Endothelial cell of umbilical vein (primary cell): ENCODE measurements at regions not wholly inside any gene's neighbourhood (a gene's known extent, or its start where the extent isn't known, plus 50 kb on each side); places are given as distances from the start of the nearest gene placed in this dataset.

ENCODE experiments used
- BruUV-seq: library from RNA; stranded (reverse); fragments of 400-500 nt; replicated peaks from 2 replicates; lab custom pipeline; 2021; lab: Mats Ljungman, UMichigan
- CTCF ChIA-PET: fragments of 300-600, 350-600 bp; sonication (Branson Sonifier 250); formaldehyde crosslinking; loops from one replicate; lab custom pipeline; 2021; ENCODE audit warnings: antibody characterized with exemption, inconsistent platforms; lab: Charles Lee
- POLR2A ChIA-PET: fragments of 300-600, 350-600 bp; sonication (Branson Sonifier 250); formaldehyde crosslinking; loops from one replicate; lab custom pipeline; 2021; ENCODE audit warnings: antibody characterized with exemption, inconsistent platforms; lab: Charles Lee
- DNase-seq: peaks from one replicate; pipeline ENCODE4 v3.0.0-alpha.2; 2011; ENCODE audit warnings: low read depth, low spot score
- FAIRE-seq: peaks from 2 replicates; lab custom pipeline; 2011; peaks lifted over from hg19 to GRCh38; lab: Jason Lieb, UNC
- H2AFZ ChIP-seq: 2 replicates; pipeline ENCODE4 v1.6.0; 2012; ENCODE audit warnings: low read depth, low read length, control low read depth, inconsistent platforms
- H3K27ac ChIP-seq: 2 replicates; pipeline ENCODE4 v1.5.1; 2011; ENCODE audit warnings: low read depth, mild to moderate bottlenecking, control low read depth, low read length, moderate library complexity; ENCODE audit not compliant: insufficient read depth
- H3K27me3 ChIP-seq, 2 experiments: 2 replicates each; pipeline versions ENCODE4 v1.6.0 to v1.6.1; 2011; ENCODE audit warnings: low read length in 2 of 2, mixed read lengths in 1 of 2; ENCODE audit not compliant: control insufficient read depth in 2 of 2, insufficient read depth in 2 of 2
- H3K36me3 ChIP-seq, 2 experiments: 2 replicates in 1 of 2; 3 replicates in 1 of 2; pipeline ENCODE4 v1.5.1; 2011; ENCODE audit warnings: low read length in 2 of 2, mild to moderate bottlenecking in 1 of 2, moderate library complexity in 1 of 2; ENCODE audit not compliant: control insufficient read depth in 2 of 2, insufficient read depth in 2 of 2; ENCODE audit errors: extremely low read depth in 1 of 2
- H3K4me1 ChIP-seq: 3 replicates; pipeline ENCODE4 v1.5.1; 2011; ENCODE audit warnings: mild to moderate bottlenecking, low read length; ENCODE audit not compliant: control insufficient read depth, insufficient read depth; ENCODE audit errors: extremely low read depth
- H3K4me2 ChIP-seq: 2 replicates; pipeline ENCODE4 v1.6.1; 2011; ENCODE audit warnings: low read length, control low read depth, mixed read lengths; ENCODE audit not compliant: insufficient read depth
- H3K4me3 ChIP-seq, 3 experiments: fragments of 200-600 bp in 1 of 3; sonication (generic), shearing (Covaris generic) in 1 of 3; replicated peaks in 1 of 3; 2 replicates each; pipeline ENCODE4 v1.5.1; 2011 to 2016; ENCODE audit warnings: control low read depth in 3 of 3, low read length in 3 of 3, mild to moderate bottlenecking in 2 of 3, inconsistent platforms in 1 of 3, low read depth in 1 of 3, moderate library complexity in 1 of 3; ENCODE audit not compliant: insufficient read depth in 1 of 3
- H3K79me2 ChIP-seq: 2 replicates; pipeline ENCODE4 v1.6.0; 2012; ENCODE audit warnings: low read length, inconsistent platforms; ENCODE audit not compliant: control insufficient read depth, insufficient read depth
- H3K9ac ChIP-seq: replicated peaks from 2 replicates; pipeline ENCODE3; 2011; ENCODE audit warnings: low read length, control low read depth; ENCODE audit not compliant: insufficient read depth; ENCODE audit errors: extremely low read depth
- H3K9me1 ChIP-seq: replicated peaks from 3 replicates; pipeline ENCODE4 v1.6.0; 2011; ENCODE audit warnings: mild to moderate bottlenecking, low read length; ENCODE audit not compliant: control insufficient read depth, insufficient read depth; ENCODE audit errors: extremely low read depth
- H3K9me3 ChIP-seq: replicated peaks from 2 replicates; pipeline ENCODE4 v1.5.1; 2012; ENCODE audit warnings: low read length, inconsistent platforms; ENCODE audit not compliant: control insufficient read depth, insufficient read depth
- H4K20me1 ChIP-seq: replicated peaks from 2 replicates; pipeline ENCODE3; 2011; ENCODE audit warnings: mild to moderate bottlenecking, low read length; ENCODE audit not compliant: control insufficient read depth, insufficient read depth; ENCODE audit errors: extremely low read depth
- EZH2 ChIP-seq: IDR thresholded peaks from 2 replicates; pipeline ENCODE4 v1.6.1; 2012; ENCODE audit warnings: borderline replicate concordance, low read depth, mild to moderate bottlenecking, moderate library complexity, low read length, inconsistent platforms; ENCODE audit not compliant: severe bottlenecking
- FOS ChIP-seq: IDR thresholded peaks from 2 replicates; pipeline ENCODE4 v1.6.1; 2011; ENCODE audit warnings: mild to moderate bottlenecking, low read length, moderate library complexity, borderline replicate concordance; ENCODE audit not compliant: insufficient read depth
- GATA2 ChIP-seq: IDR thresholded peaks from 2 replicates; pipeline ENCODE4 v1.7.0; 2011; ENCODE audit warnings: low read depth, mild to moderate bottlenecking, moderate library complexity, mixed read lengths, low read length; ENCODE audit not compliant: insufficient read length, insufficient read depth
- JUN ChIP-seq: IDR thresholded peaks from 2 replicates; pipeline ENCODE4 v1.6.1; 2011; ENCODE audit warnings: borderline replicate concordance, low read depth; ENCODE audit not compliant: insufficient read length, insufficient read depth
- MAX ChIP-seq: IDR thresholded peaks from 2 replicates; pipeline ENCODE4 v1.6.1; 2011; ENCODE audit not compliant: insufficient read depth, insufficient read length
- MYC ChIP-seq: IDR thresholded peaks from one replicate; pipeline ENCODE4 v1.6.1; 2011; ENCODE audit warnings: mild to moderate bottlenecking, low read depth, low read length
- POLR2A ChIP-seq: IDR thresholded peaks from 2 replicates; pipeline ENCODE4 v1.6.1; 2012; ENCODE audit warnings: low read depth, mild to moderate bottlenecking, control low read depth, low read length
- POLR2AphosphoS5 ChIP-seq: IDR thresholded peaks from 2 replicates; pipeline ENCODE4 v1.6.1; 2012; ENCODE audit warnings: low read depth, mild to moderate bottlenecking, control low read depth, low read length, moderate library complexity; ENCODE audit not compliant: insufficient read depth
- dilution Hi-C: fragments of 300-500 bp; cut with MboI; formaldehyde crosslinking; loops from one replicate; pipeline ENCODE4 v1.15.0; 2019; ENCODE audit warnings: low sequenced_read_pairs; ENCODE audit not compliant: extremely low pct_ligation_motif_present
- intact Hi-C: fragments of 100-400 bp; cut with micrococcal nuclease; formaldehyde crosslinking; loops from one replicate; pipeline ENCODE4 v1.10.0; 2022
- TF ChIP-seq, protein P1 (sequence below), 2 donors: IDR thresholded peaks; 1 replicate in 1 of 2; 2 replicates in 1 of 2; pipeline ENCODE4 v1.5.1; 2011; ENCODE audit warnings: low read length in 2 of 2, mild to moderate bottlenecking in 2 of 2, moderate library complexity in 2 of 2, control low read depth in 1 of 2, inconsistent platforms in 1 of 2, low read depth in 1 of 2; ENCODE audit not compliant: insufficient read depth in 1 of 2; ENCODE audit errors: extremely low read depth in 1 of 2

DNA sequence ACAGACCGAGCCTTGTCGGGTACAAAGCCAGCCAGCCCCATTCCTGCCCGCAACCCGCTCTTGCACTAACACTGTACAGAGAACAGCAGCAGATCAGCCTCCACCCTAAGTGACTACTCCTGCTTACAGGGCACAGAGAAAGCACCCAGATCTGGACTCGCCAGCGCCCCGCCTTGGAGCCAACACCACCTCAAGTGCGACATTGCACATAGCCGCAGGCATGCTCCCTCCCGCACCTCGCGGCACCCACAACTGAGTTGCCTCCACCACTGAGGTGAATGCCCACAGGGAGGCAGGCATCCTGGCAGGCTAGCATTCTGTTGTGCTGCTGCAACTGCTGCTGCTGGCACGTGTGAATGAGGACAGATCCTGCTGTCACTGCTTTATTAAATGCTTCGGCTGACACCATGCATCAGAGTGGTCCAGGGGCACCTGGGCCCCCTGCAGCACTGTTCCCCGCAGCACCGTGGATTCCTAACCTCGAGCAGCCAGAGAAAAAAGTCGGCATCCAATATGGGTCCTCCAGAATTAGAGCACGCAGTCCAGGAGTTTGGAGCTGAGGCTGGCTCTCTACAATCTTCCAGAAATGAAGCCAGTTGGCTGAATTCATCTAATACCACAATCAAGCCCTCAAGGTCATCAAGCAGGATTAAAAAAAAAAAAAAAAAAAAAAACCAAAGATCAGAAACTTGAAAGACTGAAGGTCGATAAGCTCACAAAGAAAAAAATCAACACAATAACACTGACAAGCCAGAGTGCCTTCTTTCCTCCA lies 352.9 kb downstream of the GASK1B start:
- intact Hi-C loops: no loop called here
- H3K9me1 ChIP-seq: no peaks in the 10 kb centered on the region
- ChIA-PET POLR2A (no interaction called here), CTCF (no interaction called here)
- no peaks in the 10 kb centered on the region for H3K4me1 ChIP-seq
- H4K20me1 ChIP-seq: no peaks in the 10 kb centered on the region
- no peak overlapping the region for H3K4me3 ChIP-seq
- no TSS peak for BruUV-seq
- H3K79me2 ChIP-seq: no peaks in the 10 kb centered on the region
- no peaks in the 10 kb centered on the region for H3K27me3 ChIP-seq
- H3K27ac ChIP-seq: no peak overlapping the region
- dilution Hi-C loops: no loop called here
- no peaks in the 10 kb centered on the region for H3K36me3 ChIP-seq
- no peak overlapping the region for H2AFZ ChIP-seq
- no peak for FAIRE-seq
- TF ChIP-seq FOS: no peak
- TF ChIP-seq POLR2AphosphoS5: no peak
- no peak for TF ChIP-seq EZH2
- no peak for TF ChIP-seq JUN
- TF ChIP-seq GATA2: no peak
- no peak for TF ChIP-seq POLR2A
- TF ChIP-seq MAX: no peak
- no peak for TF ChIP-seq MYC
- TF ChIP-seq, protein P1, sequence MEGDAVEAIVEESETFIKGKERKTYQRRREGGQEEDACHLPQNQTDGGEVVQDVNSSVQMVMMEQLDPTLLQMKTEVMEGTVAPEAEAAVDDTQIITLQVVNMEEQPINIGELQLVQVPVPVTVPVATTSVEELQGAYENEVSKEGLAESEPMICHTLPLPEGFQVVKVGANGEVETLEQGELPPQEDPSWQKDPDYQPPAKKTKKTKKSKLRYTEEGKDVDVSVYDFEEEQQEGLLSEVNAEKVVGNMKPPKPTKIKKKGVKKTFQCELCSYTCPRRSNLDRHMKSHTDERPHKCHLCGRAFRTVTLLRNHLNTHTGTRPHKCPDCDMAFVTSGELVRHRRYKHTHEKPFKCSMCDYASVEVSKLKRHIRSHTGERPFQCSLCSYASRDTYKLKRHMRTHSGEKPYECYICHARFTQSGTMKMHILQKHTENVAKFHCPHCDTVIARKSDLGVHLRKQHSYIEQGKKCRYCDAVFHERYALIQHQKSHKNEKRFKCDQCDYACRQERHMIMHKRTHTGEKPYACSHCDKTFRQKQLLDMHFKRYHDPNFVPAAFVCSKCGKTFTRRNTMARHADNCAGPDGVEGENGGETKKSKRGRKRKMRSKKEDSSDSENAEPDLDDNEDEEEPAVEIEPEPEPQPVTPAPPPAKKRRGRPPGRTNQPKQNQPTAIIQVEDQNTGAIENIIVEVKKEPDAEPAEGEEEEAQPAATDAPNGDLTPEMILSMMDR (IDR thresholded peaks at IDR 0.05; ENCODE audit: extremely low read depth in 1 of 2, insufficient read depth in 1 of 2, low read depth in 1 of 2, low read length in 2 of 2): no peak
- H3K9ac ChIP-seq: no peak overlapping the region
- DNase-seq: no peak
- no peak overlapping the region for H3K4me2 ChIP-seq
- no peaks in the 10 kb centered on the region for H3K9me3 ChIP-seq
